CD4-positive, alpha-beta T cell treated with Interleukin-2 at 100 ng/mL for 4 hours (primary cell): ENCODE measurements at regions not wholly inside any gene's neighbourhood (a gene's known extent, or its start where the extent isn't known, plus 50 kb on each side); places are given as distances from the start of the nearest gene placed in this dataset.

Source experiments
- DNase-seq: peaks from one replicate; pipeline ENCODE4 v3.0.0-alpha.2; 2020; ENCODE audit warnings: low spot score

DNA sequence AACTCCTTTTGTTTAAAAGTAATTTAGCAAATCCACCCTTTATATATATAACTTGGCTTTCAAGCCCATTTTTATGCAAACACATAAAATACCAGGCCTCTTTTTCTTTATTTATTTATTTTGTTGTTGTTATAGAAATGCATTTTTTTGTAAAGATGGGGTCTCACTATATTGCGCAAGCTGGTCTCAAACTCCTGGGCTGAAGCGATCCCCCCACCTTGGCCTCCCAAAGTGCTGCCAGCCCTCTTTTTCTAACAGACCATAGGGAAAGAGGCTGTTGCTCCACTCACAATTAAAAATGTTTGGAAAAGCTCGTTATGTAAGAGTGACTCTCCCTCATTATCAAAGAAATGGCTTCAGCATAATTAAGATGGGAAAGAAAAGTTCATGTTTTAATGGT lies 440.9 kb downstream of the HACE1 start:
- no peak for DNase-seq

GRCh38 chr6:104418125-104418524 lies 441.6 kb downstream of the HACE1 start:
- no peak for DNase-seq

DNA sequence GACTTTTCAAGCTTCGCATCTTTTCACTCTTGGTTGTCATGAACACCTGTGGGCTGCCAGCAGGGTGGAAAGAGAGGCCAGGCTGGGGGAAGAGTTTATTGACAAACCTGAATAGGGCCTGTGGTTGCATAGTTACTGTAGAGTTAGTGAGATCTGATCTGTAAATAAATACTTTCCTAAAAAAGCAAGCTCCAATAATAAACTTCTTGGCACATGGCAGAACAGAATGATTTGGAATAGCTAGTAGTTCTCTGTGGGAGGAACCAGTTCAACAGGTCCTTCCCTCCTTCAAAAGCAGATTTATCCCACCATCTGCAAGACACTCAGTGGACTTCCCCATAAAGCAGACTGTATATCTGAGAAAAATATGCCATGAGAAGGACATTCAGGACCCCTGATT lies 445.0 kb downstream of the HACE1 start:
- DNase-seq: no peak

GRCh38 chr6:104413767-104414166 lies 446.0 kb downstream of the HACE1 start:
- DNase-seq: no peak

- DNase-seq: no peak
These were observed 448.4 kb downstream of the HACE1 start for GRCh38 chr6:104411302-104411701.

DNA sequence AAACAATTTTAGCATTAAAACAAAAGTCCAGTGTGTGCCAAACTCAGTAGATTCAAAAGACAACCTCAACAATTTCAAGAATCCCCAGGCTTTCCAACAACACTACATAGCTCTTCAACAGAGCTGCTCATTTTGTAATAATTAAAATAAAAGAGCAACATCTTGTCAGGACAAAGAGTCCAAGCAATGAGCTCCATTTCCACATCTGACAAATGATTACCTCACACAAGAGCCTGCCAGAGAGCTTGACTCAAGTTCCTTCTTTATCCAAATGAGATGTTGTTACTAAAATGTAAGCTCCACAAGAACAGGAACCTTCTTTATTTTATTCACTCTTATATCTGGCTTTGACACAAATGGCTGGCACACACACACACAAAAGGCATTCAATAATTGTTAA lies 449.8 kb downstream of the HACE1 start:
- DNase-seq: no peak

DNA sequence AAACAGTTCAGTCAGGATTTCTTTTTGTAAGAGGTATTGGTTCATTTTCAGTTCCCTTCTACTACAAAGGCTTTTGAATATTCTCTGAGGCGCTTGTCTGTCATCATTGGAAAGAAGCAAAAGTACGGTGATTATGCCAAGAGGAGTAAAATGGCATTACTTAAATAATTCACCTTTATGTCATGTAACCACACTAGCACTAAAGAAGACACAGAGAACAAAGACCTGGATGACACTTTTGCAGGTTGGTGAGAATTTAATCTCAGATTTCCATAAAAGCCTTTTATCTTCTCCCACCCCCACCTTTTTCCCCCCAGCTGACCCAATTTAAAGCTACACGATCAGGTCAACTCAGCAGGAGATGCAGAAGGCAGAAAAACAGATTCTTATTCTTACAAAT lies 451.8 kb downstream of the HACE1 start:
- DNase-seq: no peak

- DNase-seq: no peak
These were observed 455.3 kb downstream of the HACE1 start for GRCh38 chr6:104404377-104404776.

DNA sequence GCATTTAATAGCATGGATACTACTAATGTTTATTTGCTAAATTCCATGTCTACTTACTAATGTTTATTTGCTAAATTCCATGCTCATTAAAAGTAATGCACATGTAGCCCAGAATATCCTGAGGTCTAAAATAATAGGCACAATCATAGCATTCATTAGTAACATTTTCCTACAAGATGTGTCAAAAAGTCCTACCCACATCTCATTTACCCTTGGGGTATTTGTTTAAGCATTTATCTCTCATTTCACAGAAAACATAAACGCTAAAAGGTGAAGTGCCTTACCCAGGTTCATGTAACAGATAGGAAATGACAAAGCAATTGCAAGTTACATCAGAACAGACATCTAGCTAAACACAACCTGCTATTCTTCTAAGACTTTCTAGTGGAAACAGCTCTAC lies 457.1 kb downstream of the HACE1 start:
- DNase-seq: no peak

DNA sequence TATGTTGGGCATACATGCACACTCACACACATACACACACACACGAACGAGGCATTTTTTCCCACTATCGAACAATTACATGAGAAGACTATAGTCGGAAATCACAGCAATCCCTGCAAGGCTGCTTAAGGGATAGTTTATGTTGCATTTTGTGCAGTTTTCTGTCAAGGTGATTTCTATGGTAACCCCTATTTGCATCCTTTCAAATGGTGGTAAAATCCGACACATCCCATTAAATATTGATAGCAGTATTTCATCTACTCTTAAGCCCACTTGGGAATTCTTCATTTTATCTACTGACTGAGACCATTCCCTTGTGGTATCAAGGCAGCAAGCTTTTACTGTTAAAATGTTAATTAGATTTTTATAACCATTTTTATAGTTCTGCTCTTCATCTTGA lies 457.8 kb downstream of the HACE1 start:
- DNase-seq: no peak

- no peak for DNase-seq
These were observed 458.9 kb downstream of the HACE1 start for GRCh38 chr6:104400844-104401243.

DNA sequence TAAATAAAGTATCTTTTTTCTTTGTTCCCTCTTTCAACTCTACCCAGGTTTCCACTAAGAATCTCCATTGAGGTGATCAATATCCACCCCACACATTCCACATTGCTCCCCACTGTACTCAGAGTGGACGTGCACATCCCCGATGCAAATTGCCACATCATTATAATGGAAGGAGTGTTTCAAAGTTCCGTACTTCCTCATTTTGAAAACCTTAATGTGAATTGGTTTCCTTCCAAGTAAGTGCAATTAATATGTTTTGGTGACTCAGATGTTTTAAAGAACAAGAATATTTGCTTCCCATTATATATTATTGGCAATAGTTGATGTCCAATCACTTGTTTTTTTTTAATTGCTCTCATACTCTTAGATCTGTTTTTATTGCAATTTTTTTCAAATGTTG lies 463.6 kb downstream of the HACE1 start:
- no peak for DNase-seq

GRCh38 chr6:104381907-104382306 lies 477.8 kb downstream of the HACE1 start:
- no peak for DNase-seq

- no peak for DNase-seq
These were observed 494.1 kb downstream of the HACE1 start for GRCh38 chr6:104365451-104366234.

DNA sequence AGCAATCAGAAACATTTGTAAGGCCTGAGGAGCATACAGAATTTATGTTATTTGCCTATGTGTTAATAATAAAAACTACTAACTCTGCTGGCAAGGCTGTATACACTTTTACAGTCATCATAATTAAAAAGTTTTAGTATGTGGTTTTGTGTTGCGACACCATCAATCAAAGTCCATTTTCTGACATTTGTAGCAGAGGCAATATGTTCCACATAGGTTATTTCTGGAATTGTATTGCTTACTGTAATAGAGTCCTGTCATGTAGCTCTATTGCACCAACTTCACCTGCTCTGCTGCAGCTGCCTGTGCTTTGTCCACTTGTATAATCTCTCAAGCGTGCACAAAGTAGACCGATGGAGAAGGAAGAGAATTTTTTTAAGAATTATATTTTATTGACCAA lies 501.8 kb downstream of the HACE1 start:
- DNase-seq: no peak

DNA sequence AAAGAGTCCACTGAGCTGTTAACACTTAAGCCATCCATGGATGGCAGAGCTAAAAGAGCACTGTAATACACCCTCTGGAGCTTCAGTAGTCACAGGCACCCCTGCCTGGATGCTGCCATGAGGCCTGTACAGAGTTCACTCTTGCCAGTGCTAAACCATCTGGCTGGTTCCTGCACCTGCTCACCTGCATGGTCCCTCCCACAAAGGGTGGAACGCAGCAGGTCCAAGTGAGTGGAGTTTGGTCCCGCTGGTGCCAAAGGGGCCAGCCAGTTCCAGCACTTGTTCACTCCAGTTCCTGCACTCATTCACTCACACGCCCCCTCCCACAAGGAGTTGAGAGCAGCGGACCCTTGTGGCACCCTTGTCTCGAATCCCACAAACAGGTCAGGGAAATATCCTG lies 503.5 kb downstream of the HACE1 start:
- DNase-seq: no peak

GRCh38 chr6:104349191-104349590 lies 510.5 kb downstream of the HACE1 start:
- no peak for DNase-seq

DNA sequence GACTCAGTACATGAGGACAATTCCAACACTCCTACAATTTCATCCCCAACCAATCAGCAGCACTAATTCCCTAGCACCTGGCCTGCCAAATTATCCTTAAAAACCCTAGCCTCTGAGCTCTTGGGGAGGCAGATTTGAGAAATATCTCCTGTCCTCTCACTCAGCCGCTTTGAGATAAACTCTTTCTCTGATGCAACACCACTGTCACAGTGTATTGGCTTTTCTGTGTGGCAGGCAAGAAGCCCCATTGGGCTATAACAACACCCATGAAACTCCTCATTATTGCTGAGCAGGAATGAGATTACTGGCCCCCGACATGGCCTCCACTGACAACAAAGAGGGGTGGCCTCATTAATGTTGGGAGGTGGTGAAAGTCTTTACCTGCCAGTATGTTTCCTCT lies 515.5 kb downstream of the HACE1 start:
- no peak for DNase-seq

DNA sequence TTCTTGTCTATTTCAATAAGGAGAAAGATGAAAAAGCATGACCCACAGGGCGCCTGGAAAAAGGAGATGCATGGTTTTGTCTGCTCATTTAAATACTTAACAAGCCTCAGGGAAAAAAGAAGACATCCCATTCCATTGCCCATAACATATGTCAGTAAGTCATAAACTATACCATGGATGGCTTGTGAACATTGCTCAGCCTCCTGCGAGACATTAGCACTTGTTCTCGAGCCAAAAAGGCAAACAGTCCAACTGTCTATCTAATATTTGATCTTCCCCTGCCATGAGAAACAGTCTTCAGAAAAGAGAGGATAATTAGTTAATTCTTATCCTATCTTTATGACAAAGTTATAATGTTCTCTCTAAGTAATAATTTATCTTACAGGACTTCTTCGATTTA lies 527.4 kb downstream of the HACE1 start:
- no peak for DNase-seq

DNA sequence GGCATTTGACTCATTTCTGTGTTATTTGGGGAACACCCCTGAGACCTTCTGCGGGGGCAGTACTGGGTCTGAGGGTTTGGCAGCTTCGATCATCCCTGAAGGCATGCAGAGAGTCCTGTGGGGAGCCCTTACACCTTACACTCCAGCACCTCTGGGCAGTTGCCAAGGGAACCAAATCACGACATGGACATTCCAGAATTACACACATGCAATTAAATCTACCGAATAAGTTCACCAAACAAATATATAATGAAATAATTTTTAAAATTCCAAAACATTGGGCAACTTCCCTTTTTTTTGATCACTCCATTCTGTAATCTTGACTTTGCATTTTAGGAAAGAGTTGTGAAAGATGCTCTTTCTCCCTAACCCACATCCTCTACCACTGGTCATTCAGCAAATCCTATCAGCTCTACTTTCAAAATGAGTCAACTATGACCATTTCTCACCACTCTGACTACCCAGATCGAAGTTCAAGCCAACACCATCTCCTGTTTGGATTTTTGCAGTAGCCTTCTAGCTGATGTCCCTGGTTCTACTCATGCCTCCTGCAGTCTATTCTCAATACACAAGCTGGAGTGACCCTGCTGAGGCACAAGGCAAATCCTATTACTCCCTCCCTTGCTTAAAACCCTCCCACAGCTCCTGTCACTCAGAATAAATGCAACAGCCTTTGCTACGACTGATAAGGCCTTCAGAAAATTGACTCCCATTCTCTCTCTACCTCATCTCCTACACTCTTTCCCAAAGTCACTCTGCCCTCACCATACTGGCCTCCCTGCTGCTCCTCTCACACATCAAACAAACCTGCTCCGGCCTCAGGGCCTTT lies 533.3 kb downstream of the HACE1 start:
- DNase-seq: no peak

DNA sequence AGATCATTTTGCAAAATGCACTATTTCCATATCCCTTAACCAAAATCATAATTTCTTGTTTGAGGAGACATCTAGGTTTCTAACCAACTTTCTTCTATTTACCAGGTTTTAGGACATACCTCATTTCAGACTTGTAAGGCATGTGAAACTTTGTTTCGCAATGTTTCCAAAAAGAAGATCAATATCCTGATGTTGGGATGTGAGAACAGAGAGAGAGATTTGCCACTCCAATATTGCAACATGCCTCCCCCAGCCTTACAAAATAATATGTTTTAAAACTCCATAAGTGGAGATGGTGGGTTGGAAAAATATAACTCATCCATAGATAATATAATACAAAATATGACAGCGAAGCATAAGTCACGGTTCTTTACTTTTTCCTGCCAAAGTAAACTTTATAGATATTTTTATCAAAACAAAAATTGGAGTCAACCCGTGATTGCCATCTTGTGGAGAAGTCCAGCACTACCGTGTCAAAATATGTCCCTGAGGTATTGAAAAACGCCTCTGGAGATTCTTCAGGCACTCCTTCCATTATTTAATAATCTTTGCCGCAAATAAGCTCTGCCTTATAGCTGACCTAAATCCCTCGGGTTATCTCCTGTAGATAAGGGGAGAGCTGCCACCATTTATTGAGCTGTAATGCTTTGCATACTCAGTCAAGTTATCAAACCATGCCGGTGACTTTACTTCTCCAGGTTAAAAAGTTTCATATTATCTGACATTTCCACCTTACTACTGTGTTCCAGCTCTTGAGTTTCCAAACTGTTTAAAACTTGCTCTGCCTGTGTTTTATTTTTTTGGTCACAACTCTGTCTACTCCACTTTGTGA lies 534.2 kb downstream of the HACE1 start:
- no peak for DNase-seq

- no peak for DNase-seq
These were observed 535.4 kb downstream of the HACE1 start for GRCh38 chr6:104324301-104324700.

DNA sequence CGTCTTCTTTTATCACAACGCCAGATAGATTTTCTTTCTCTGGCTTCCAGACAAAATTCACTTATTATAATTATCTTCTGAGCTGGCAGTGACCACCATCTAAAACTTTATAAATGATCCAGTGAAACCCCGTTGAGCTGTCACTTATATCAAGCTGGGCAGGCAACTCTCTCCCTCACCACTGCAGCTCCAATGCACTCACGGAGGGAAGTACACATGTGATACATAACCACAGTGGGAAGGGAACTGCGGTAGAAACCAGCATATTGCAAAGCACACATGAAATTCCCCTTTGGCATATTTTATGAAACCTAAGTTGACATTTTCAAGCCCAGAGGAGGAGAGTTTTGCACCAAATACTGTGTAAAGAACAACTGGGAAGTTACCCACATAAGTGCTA lies 536.9 kb downstream of the HACE1 start:
- no peak for DNase-seq
